ENCODE measurements at regions not wholly inside any gene's neighbourhood (a gene's known extent, or its start where the extent isn't known, plus 50 kb on each side); places are given as distances from the start of the nearest gene placed in this dataset.
"Not testable (repeated sequence)": the region's sequence is repeated elsewhere in the genome, so short reads cannot be mapped to it uniquely, and the experiment has no call there.

- ATAC-seq (no peak), DNase-seq (no peak)
- intact Hi-C loops (cut with DNase I, micrococcal nuclease): loop anchor here in 1 of 2 donors (10.0 kb wide), 1 partner anchor 201 kb away; no protein-coding TSS in a partner anchor
Measured at GRCh38 chr12:93976024-93976423, 172.4 kb upstream of the PLXNC1 start.

DNA sequence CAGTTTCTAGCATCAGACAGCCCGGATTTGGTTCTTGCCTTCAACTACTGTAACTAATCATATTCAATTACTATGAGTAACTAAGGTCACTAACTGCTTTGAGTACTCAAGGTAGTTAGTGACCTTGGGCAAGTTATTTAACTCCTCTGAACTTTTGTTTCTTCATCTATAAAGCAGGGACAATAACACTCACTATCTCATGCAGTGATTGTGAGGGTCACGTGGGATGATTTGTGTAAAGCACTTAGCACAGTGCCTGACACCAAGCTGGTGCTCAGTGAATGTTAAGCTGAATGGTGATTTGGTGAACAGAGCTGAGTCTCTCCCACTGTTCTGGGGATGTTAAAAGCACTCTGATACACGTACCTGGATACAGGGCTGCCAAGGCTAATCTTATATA is 171.3 kb upstream of the PLXNC1 start:
- intact Hi-C loops (cut with DNase I, micrococcal nuclease): loop anchor here in 1 of 2 donors (10.0 kb wide), 1 partner anchor 202 kb away; no protein-coding TSS in a partner anchor
- ATAC-seq (peak; percentile 37), DNase-seq (no peak)

DNA sequence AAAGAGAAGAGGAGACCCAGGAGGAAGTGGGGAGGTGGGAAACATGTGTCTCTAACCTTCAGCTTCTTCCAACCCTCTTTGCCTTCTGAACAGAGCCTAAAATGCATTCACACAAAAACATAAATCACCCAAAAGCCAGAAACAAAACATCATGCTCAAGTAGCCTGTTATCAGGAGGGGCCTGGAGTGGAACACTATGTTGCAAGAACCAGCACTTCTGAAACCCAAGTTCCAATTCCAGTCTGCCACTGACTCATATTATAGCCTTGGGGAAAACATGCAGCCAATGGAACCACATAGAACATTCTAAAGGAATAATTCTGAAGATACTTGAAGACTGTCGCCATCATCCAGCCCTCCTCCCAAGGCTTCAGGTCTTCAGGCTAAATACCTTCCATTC is 169.8 kb upstream of the PLXNC1 start:
- intact Hi-C loops (cut with DNase I, micrococcal nuclease): loop anchor here in 1 of 2 donors (10.0 kb wide), 1 partner anchor 204 kb away; no protein-coding TSS in a partner anchor
- DNase-seq (no peak), ATAC-seq (no peak)

DNA sequence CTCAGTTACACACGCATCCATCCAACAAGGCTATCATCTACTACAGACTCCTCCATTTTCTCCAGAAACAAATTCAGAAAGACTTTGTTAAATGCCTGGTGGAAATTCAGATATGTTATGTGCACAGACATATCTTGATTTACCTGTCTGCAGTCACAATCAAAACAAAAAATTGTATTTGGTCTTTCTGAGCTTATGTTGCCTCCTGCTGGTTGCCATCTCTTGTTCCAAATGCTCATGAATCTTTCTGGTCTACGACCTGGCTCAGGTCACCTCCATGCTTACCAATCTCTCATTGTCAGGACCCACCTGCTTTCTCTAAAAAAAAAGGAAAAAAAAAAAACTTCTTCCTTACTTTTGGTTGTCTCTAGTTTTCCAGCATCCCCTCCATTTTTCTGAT is 169.2 kb upstream of the PLXNC1 start:
- intact Hi-C loops (cut with DNase I, micrococcal nuclease): loop anchor here in 1 of 2 donors (10.0 kb wide), 1 partner anchor 204 kb away; no protein-coding TSS in a partner anchor
- peak; percentile 71 for ATAC-seq
- DNase-seq: peak in 1 of 2 donors; percentile 35

DNA sequence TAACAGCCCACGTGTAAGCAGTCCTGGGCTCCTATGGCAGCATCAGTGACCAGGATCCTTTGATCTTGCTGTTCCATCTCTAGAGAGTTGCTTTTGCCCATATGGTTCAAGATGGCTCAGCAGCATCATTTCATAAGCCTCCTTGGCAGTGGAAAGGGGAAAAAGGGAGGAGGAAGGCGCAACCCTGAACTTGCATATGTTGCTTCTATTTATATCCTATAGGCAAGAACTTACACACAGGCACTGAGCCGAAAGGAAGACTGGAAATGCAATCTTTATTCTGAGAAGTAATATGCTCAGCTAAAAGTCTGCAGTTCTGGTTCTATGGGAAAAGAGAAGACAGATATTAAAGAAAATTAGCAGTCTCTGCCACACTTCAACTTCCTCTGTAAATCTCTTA is 167.7 kb upstream of the PLXNC1 start:
- DNase-seq: no peak
- no peak for ATAC-seq
- intact Hi-C loops (cut with DNase I, micrococcal nuclease): no loop called here

DNA sequence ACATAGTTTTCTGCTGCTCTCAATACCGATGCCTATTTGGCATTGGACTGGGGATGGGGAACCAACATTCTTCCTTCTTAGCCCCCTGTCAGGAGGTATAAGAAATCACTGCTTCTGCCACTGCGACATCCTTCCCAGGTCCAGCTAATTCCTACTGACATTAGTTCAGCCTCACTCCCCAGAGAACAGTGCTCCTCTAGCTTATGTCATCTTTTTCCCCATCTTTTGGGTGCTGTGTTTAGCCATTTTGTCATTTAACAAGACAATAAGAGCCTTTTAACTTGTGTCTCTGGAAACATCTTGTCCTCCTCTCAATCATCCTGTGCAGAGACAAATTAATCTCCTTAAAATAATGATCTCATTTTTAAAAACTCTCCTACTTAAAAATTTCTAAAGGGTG is 167.0 kb upstream of the PLXNC1 start:
- DNase-seq (no peak), ATAC-seq (no peak)
- intact Hi-C loops (cut with DNase I, micrococcal nuclease): no loop called here

DNA sequence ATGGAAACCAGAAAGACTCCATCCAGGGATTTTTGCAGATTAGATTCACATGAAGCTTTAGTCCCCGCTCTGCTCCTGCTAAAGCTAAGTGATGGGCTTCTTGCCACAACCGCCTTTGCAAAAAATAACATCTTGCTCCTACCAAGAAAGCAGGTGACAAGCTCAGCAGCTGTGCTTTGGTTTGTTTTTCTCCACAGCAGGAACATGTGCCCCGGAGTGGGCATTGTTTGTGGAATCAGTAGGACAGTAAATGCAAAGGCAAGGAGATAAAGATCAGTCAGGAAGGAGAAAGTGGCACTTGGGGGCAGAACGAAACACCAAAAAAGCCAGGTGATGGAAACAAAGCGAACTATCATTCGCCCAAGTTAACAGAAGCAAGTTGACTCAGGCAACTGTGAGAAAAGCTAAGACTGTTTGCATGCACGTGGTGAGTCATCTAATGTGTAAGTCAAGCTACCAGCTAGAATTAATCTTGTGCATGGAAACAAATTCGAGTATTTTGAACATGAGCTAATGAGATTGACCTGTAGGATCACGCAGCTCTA is 165.5 kb upstream of the PLXNC1 start:
- intact Hi-C loops (cut with DNase I, micrococcal nuclease): no loop called here
- DNase-seq (no peak), ATAC-seq (no peak)

DNA sequence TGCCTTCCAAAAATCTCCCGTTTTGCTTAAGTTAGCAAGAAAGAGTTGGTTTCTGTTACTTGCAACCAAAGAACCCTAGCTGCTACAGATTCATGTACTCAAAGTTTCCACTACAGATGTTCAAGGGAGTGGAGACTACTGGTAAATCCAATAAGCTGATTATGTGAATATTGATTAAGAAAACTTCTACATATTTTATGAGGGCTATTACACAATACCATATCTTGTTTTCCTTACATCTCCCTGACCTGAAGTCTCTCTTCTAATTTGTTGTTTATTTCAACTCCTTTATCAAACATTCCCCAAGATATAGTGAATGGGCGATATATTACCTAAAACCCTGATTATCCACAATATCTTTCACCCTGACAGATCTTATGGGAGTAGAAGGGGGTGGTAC is 164.4 kb upstream of the PLXNC1 start:
- DNase-seq (no peak), ATAC-seq (no peak)
- intact Hi-C loops (cut with DNase I, micrococcal nuclease): no loop called here

DNA sequence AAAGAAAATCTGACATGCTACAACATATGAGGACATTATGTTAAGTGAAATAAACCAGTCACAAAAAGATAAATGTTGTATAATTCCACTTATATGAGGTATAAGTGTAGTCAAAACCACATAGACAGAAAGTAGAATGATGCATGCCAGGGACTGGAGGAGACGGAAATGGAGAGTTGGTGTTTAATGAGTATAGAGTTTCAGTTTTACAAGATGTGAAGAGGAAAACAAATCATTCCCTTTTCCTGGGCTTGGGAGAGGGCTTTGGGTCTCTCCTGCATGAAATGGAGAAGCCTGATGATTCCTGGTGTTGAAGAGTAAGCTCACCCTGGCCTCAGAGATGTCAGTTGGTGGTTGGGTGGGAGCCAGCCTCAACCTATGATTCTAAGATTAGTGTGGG is 158.4 kb upstream of the PLXNC1 start:
- intact Hi-C loops (cut with DNase I, micrococcal nuclease): no loop called here
- ATAC-seq (no peak), DNase-seq (no peak)

GRCh38 chr12:93990832-93991803 is 157.3 kb upstream of the PLXNC1 start:
- DNase-seq (peak in 1 of 2 donors; percentile 7), ATAC-seq (peak; percentile 59)

DNA sequence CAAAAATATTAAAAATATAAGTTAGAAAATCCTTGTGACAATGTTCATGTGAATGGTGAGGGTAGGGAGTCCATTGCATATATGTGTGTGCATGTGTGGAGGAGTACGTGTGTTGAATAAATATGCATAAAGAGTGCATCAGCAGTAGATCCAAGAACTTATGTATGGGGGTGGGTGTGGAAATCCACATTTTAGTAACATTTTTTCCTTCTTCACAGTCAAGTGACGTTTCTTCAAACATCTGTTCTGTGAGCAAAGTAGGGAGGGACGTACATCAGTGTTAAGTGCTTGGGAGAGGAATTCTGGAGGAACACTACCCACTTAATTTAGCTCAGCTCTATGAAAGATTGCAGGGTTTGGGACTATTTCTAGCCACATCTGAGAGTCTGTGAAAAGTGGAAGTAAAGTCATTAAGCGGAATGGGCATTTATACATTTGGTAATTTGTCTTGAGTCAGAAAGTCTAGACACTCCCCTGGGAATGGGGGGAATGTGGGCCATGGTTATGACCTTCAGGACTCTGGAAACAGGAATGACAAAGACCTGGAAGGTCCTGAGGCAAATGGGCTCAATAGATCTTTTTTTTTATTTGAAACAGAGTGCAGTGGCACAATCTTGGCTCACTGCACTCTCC is 156.4 kb upstream of the PLXNC1 start:
- intact Hi-C loops (cut with DNase I, micrococcal nuclease): no loop called here
- no peak for DNase-seq
- no peak for ATAC-seq

More at GRCh38 chr12:93990832-93991803, 157.3 kb upstream of the PLXNC1 start:
- intact Hi-C loops (cut with DNase I, micrococcal nuclease): no loop called here

- DNase-seq (no peak), ATAC-seq (no peak)
- intact Hi-C loops (cut with DNase I, micrococcal nuclease): no loop called here
Measured at GRCh38 chr12:93994721-93995120, 153.7 kb upstream of the PLXNC1 start.

DNA sequence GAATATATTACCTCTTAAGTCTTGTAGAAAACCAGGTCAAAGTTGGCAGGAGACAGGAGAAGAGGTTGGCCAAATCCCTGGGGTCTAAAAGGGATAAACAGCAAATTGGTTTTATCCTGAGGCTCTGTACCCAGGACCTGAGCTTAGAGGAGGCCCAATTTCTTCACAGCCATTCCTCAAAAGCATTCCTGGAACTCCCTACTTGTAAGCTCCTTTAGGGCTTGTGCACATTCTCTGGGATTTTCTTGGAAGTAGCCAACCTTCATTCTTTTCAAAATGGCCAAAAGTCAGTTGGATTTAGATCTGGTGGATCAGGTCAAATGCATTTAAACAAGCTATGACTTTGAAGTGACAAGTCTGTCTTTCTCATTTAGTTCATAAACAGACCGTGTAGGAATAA is 152.1 kb upstream of the PLXNC1 start:
- DNase-seq (no peak), ATAC-seq (no peak)
- intact Hi-C loops (cut with DNase I, micrococcal nuclease): no loop called here

GRCh38 chr12:94001691-94002090 is 146.7 kb upstream of the PLXNC1 start:
- no peak for ATAC-seq
- DNase-seq: no peak
- intact Hi-C loops (cut with DNase I, micrococcal nuclease): no loop called here

DNA sequence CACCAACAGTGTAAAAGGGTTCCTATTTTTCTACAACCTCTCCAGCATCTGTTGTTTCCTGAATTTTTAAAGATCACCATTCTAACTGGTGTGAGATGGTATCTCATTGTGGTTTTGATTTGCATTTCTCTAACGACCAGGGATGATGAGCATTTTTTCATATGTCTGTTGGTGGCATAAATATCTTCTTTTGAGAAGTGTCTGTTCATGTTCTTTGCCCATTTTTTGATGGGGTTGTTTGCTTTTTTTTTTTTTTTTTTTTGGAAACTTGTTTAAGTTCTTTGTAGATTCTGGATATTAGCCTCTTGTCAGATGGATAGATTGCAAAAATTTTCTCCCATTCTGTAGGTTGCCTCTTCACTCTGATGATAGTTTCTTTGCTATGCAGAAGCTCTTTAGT is 145.5 kb upstream of the PLXNC1 start:
- intact Hi-C loops (cut with DNase I, micrococcal nuclease); DNase-seq: not testable (repeated sequence)

DNA sequence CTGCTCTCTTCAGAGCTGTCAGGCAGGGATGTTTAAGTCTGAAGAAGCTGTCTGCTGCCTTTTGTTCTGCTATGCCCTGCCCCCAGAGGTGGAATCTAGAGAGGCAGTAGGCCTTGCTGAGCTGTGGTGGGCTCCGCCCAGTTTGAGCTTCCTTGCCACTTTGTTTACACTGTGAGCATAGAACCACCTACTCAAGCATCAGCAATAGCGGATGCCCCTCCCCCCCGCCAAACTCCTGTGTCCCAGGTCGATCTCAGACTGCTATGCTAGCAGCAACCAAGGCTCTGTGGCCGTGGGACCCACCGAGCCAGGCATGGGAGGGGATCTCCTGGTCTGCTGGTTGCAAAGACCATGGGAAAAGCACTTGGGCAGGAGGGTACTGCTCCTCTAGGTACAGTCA is 140.5 kb upstream of the PLXNC1 start:
- ATAC-seq: not testable (repeated sequence)

More for the DNA sequence above, 145.5 kb upstream of the PLXNC1 start:
- not testable (repeated sequence) for ATAC-seq

GRCh38 chr12:94010307-94010706 is 138.1 kb upstream of the PLXNC1 start:
- DNase-seq (no peak), ATAC-seq (peak; percentile 42)
- intact Hi-C loops (cut with DNase I, micrococcal nuclease): no loop called here

More for the DNA sequence above, 140.5 kb upstream of the PLXNC1 start:
- DNase-seq: peak in 1 of 2 donors; percentile 12
- intact Hi-C loops (cut with DNase I, micrococcal nuclease): not testable (repeated sequence)

DNA sequence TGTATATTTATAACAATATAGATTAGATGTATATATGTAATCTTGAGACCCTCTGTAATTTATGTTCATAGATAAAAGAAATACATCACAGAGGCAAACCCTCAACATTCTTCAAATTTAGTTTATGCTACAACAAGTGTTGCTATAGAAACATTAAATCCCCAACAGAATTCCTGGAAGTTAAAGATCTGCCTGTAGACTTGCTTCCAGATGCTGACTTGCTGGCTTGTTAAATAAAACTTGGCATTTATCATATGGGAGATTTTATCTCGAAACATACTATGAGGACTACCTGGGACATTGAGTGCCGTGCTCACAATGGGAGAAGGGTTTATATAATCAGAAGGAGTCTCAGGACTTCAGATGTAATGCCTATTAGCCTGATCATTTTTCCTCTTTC is 136.3 kb upstream of the PLXNC1 start:
- intact Hi-C loops (cut with DNase I, micrococcal nuclease): no loop called here

GRCh38 chr12:94012590-94012989 is 135.8 kb upstream of the PLXNC1 start:
- DNase-seq (no peak), ATAC-seq (no peak)
- intact Hi-C loops (cut with DNase I, micrococcal nuclease): no loop called here

More for the DNA sequence above, 136.3 kb upstream of the PLXNC1 start:
- DNase-seq (no peak), ATAC-seq (no peak)
